Prostate gland (tissue), 2 donors: ENCODE measurements at regions not wholly inside any gene's neighbourhood (a gene's known extent, or its start where the extent isn't known, plus 50 kb on each side); places are given as distances from the start of the nearest gene placed in this dataset.

Experiments used
- DNase-seq: peaks from one replicate; pipeline ENCODE4 v3.0.0-alpha.2; 2019; ENCODE audit warnings: low spot score
- H3K27ac ChIP-seq, 2 donors: fragments of 200-600 bp; sonication (generic); 2 replicates each; pipeline ENCODE4 v1.5.1; 2017 to 2019
- H3K27me3 ChIP-seq: fragments of 200-600 bp; sonication (generic); replicated peaks from 2 replicates; pipeline ENCODE4 v1.5.1; 2019; ENCODE audit not compliant: insufficient read depth
- H3K36me3 ChIP-seq, 2 donors: fragments of 200-600 bp; sonication (generic); 1 replicate in 1 of 2; 2 replicates in 1 of 2; pipeline versions ENCODE4 v1.5.1 to v1.8.1; 2017 to 2019
- H3K4me1 ChIP-seq: fragments of 200-600 bp; sonication (generic); replicated peaks from 2 replicates; pipeline ENCODE4 v1.5.1; 2019
- H3K4me3 ChIP-seq, 2 donors: fragments of 200-600 bp; sonication (generic); 2 replicates each; pipeline ENCODE4 v1.5.1; 2017 to 2019
- H3K9me3 ChIP-seq: fragments of 200-600 bp; sonication (generic); 2 replicates; pipeline ENCODE4 v1.5.1; 2017
- CTCF ChIP-seq, 4 experiments: fragments of 200-600 bp in 2 of 4; fragments of 450-650 bp in 2 of 4; sonication (generic) in 2 of 4; IDR thresholded peaks; 1 replicate in 3 of 4; 2 replicates in 1 of 4; pipeline ENCODE4 v1.5.1; 2016 to 2019; ENCODE audit warnings: antibody characterized with exemption in 4 of 4, mild to moderate bottlenecking in 2 of 4, moderate library complexity in 2 of 4
- POLR2A ChIP-seq: fragments of 450-650 bp; IDR thresholded peaks from one replicate; pipeline ENCODE4 v1.6.1; 2016; ENCODE audit warnings: antibody characterized with exemption, mild to moderate bottlenecking
- POLR2AphosphoS5 ChIP-seq: sonication (generic); formaldehyde crosslinking; IDR thresholded peaks from one replicate; pipeline ENCODE4 v1.6.1; 2017; ENCODE audit warnings: antibody characterized with exemption
- WGBS: methylation state at CpG from one replicate; pipeline ENCODE4 v1.1.5; 2018; 5-methylcytosine and 5-hydroxymethylcytosine counted together
- intact Hi-C: fragments of 100-400 bp; cut with DNase I; formaldehyde crosslinking; loops from one replicate; pipeline ENCODE4 v1.14.2; 2022
- small RNA-seq, 2 donors: library from RNA; depleted of rRNA; stranded (forward); fragments of <200 nt; gene quantifications; one replicate each; pipeline ENCODE3, GENCODE V24; 2016

- Histone ChIP-seq H3K4me1 (no peaks in the 10 kb centered on the region), H3K4me3 (no peak overlapping the region), H3K27me3 (no peaks in the 10 kb centered on the region), H3K36me3 (no peaks in the 10 kb centered on the region), H3K9me3 (no peaks in the 10 kb centered on the region), H3K27ac (no peak overlapping the region)
- no peak for DNase-seq
- no peak for TF ChIP-seq CTCF (IDR thresholded peaks at IDR 0.05)
- no peak for TF ChIP-seq POLR2A
- no peak for TF ChIP-seq POLR2AphosphoS5
- intact Hi-C loops: no loop called here
- 90% methylated on average over 5 of the region's 5 CpGs for WGBS
Measured at GRCh38 chr5:9691261-9691660, 61.1 kb upstream of the TAS2R1 start.

GRCh38 chr5:9690751-9691150 is 60.6 kb upstream of the TAS2R1 start:
- H3K4me1 ChIP-seq: no peaks in the 10 kb centered on the region
- no peaks in the 10 kb centered on the region for H3K36me3 ChIP-seq
- H3K4me3 ChIP-seq: no peak overlapping the region
- WGBS: 83% methylated on average over 8 of the region's 8 CpGs
- H3K9me3 ChIP-seq: no peaks in the 10 kb centered on the region
- no peaks in the 10 kb centered on the region for H3K27me3 ChIP-seq
- intact Hi-C loops: no loop called here
- TF ChIP-seq POLR2A (no peak), POLR2AphosphoS5 (no peak), CTCF (IDR thresholded peaks at IDR 0.05) (no peak)
- H3K27ac ChIP-seq: no peak overlapping the region
- no peak for DNase-seq

GRCh38 chr5:9686216-9686615 is 56.1 kb upstream of the TAS2R1 start:
- Histone ChIP-seq H3K4me3 (no peak overlapping the region), H3K27me3 (no peaks in the 10 kb centered on the region), H3K4me1 (no peaks in the 10 kb centered on the region), H3K9me3 (no peaks in the 10 kb centered on the region), H3K27ac (no peak overlapping the region), H3K36me3 (no peaks in the 10 kb centered on the region)
- intact Hi-C loops: no loop called here
- no peak for DNase-seq
- TF ChIP-seq POLR2AphosphoS5 (no peak), CTCF (IDR thresholded peaks at IDR 0.05) (no peak), POLR2A (no peak)
- WGBS: 91% methylated on average over 2 of the region's 2 CpGs

GRCh38 chr5:9681706-9682105 is 51.6 kb upstream of the TAS2R1 start:
- TF ChIP-seq POLR2A (no peak), POLR2AphosphoS5 (no peak)
- H3K4me3 ChIP-seq: no peak overlapping the region
- WGBS: 10% methylated on average over 1 of the region's 1 CpG
- no peak overlapping the region for H3K27ac ChIP-seq
- H3K4me1 ChIP-seq: no peaks in the 10 kb centered on the region
- H3K36me3 ChIP-seq: no peaks in the 10 kb centered on the region
- intact Hi-C loops: no loop called here
- H3K27me3 ChIP-seq: no peaks in the 10 kb centered on the region
- no peaks in the 10 kb centered on the region for H3K9me3 ChIP-seq
- DNase-seq: no peak

Small RNA genes lying in the stretch of these regions (small RNA-seq; reads per million reads assigned to genes)
- gene AC034229.5: 0 reads per million in 2 donors
- gene AC034229.6: 0 reads per million in 2 donors
- 0 reads per million in 2 donors for gene AC091905.3
- gene AC091905.4: 0 reads per million in 2 donors
- gene RNA5SP177: 0 reads per million in 2 donors
